ENCODE measurements at regions not wholly inside any gene's neighbourhood (a gene's known extent, or its start where the extent isn't known, plus 50 kb on each side); places are given as distances from the start of the nearest gene placed in this dataset.

DNA sequence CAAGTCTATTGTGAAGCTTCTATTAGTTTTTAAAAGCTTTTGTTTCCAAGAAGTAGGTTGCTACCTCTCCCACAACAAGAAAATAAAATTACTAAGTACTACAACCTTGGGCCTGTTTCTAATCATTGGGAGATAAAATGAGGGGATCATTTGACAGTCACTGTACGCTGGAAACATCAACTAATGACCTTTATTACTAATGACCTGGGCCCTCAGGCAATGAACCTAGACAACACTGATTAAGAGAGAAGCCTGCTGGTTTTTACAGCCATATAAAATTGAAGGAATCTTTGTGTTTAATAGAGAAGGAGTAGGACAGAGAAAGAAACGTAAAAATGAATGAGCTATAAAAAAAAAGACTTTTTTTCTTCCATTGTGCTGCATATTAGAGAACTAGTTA, 1000.9 kb downstream of the STPG2 start:
- no peak for TF ChIP-seq POLR2A (IDR thresholded peaks at IDR 0.05)
- TF ChIP-seq, protein P1, sequence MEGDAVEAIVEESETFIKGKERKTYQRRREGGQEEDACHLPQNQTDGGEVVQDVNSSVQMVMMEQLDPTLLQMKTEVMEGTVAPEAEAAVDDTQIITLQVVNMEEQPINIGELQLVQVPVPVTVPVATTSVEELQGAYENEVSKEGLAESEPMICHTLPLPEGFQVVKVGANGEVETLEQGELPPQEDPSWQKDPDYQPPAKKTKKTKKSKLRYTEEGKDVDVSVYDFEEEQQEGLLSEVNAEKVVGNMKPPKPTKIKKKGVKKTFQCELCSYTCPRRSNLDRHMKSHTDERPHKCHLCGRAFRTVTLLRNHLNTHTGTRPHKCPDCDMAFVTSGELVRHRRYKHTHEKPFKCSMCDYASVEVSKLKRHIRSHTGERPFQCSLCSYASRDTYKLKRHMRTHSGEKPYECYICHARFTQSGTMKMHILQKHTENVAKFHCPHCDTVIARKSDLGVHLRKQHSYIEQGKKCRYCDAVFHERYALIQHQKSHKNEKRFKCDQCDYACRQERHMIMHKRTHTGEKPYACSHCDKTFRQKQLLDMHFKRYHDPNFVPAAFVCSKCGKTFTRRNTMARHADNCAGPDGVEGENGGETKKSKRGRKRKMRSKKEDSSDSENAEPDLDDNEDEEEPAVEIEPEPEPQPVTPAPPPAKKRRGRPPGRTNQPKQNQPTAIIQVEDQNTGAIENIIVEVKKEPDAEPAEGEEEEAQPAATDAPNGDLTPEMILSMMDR (IDR thresholded peaks at IDR 0.05), result no peak
